IMR-90 (cell line): ENCODE measurements at regions not wholly inside any gene's neighbourhood (a gene's known extent, or its start where the extent isn't known, plus 50 kb on each side); places are given as distances from the start of the nearest gene placed in this dataset.

Source experiments
- ATAC-seq: fragments of 200-7000 bp; cut with Tn5 transposase; 2 replicates; pipeline ENCODE4 v1.9.1; 2020; ENCODE audit warnings: low read depth, mild to moderate bottlenecking, moderate library complexity
- BruUV-seq: library from RNA; stranded (reverse); fragments of 400-500 nt; replicated peaks from 2 replicates; lab custom pipeline; 2021; lab: Mats Ljungman, UMichigan
- CTCF ChIA-PET: fragments of 300-600 bp; formaldehyde crosslinking; extraction: SDS; loops from one replicate; lab custom pipeline; 2021; ENCODE audit warnings: antibody characterized with exemption; lab: Yijun Ruan, JAX
- POLR2A ChIA-PET: fragments of 300-600 bp; sonication (Branson Sonifier 250); formaldehyde crosslinking; loops from one replicate; lab custom pipeline; 2022; ENCODE audit warnings: antibody characterized with exemption; ENCODE audit not compliant: unreplicated experiment; lab: Charles Lee
- DNase-seq: peaks from one replicate; pipeline ENCODE4 v3.0.0; 2013
- H2AFZ ChIP-seq: replicated peaks from 2 replicates; pipeline ENCODE3; 2013; ENCODE audit warnings: low read length, mild to moderate bottlenecking; ENCODE audit not compliant: poor library complexity
- H2AK5ac ChIP-seq: 2 replicates; pipeline ENCODE4 v1.6.1; 2013; ENCODE audit warnings: low read depth, low read length, inconsistent platforms
- H2AK9ac ChIP-seq: replicated peaks from 2 replicates; pipeline ENCODE3; 2013; ENCODE audit warnings: mild to moderate bottlenecking, low read depth, low read length, moderate library complexity; ENCODE audit not compliant: poor library complexity
- H2BK120ac ChIP-seq: 2 replicates; pipeline ENCODE4 v1.6.1; 2013; ENCODE audit warnings: low read depth, low read length, inconsistent platforms
- H2BK15ac ChIP-seq: 3 replicates; pipeline ENCODE4 v1.6.1; 2013; ENCODE audit warnings: low read depth, low read length, inconsistent platforms
- H2BK20ac ChIP-seq: 2 replicates; pipeline ENCODE4 v1.6.1; 2013; ENCODE audit warnings: low read depth, mild to moderate bottlenecking, inconsistent platforms, low read length, moderate library complexity
- H2BK5ac ChIP-seq: 2 replicates; pipeline ENCODE4 v1.6.1; 2013; ENCODE audit warnings: mild to moderate bottlenecking, low read depth, low read length, inconsistent platforms; ENCODE audit not compliant: poor library complexity, severe bottlenecking
- H3K14ac ChIP-seq: replicated peaks from 2 replicates; pipeline ENCODE4 v1.6.1; 2013; ENCODE audit warnings: low read depth, low read length, inconsistent platforms
- H3K18ac ChIP-seq: 2 replicates; pipeline ENCODE4 v1.6.1; 2013; ENCODE audit warnings: low read depth, low read length, control low read depth
- H3K23ac ChIP-seq: 2 replicates; pipeline ENCODE4 v1.6.1; 2013; ENCODE audit warnings: low read depth, low read length, inconsistent platforms
- H3K27ac ChIP-seq: 2 replicates; pipeline ENCODE4 v1.5.1; 2013; ENCODE audit warnings: mild to moderate bottlenecking, control low read depth, low read length; ENCODE audit not compliant: insufficient read depth
- H3K27me3 ChIP-seq: 2 replicates; pipeline ENCODE4 v1.6.1; 2013; ENCODE audit warnings: low read length; ENCODE audit not compliant: control insufficient read depth, insufficient read depth
- H3K36me3 ChIP-seq: 2 replicates; pipeline ENCODE4 v1.6.1; 2013; ENCODE audit warnings: low read length, mixed read lengths; ENCODE audit not compliant: control insufficient read depth, insufficient read depth
- H3K4ac ChIP-seq: 2 replicates; pipeline ENCODE4 v1.6.1; 2013; ENCODE audit warnings: low read depth, low read length, inconsistent platforms
- H3K4me1 ChIP-seq: 2 replicates; pipeline ENCODE4 v1.6.1; 2013; ENCODE audit warnings: low read length, mixed read lengths; ENCODE audit not compliant: control insufficient read depth, insufficient read depth
- H3K4me2 ChIP-seq: 2 replicates; pipeline ENCODE4 v1.6.1; 2013; ENCODE audit warnings: low read depth, mild to moderate bottlenecking, control low read depth, low read length, moderate library complexity
- H3K4me3 ChIP-seq: 2 replicates; pipeline ENCODE4 v1.5.1; 2013; ENCODE audit warnings: low read depth, mild to moderate bottlenecking, control low read depth, low read length, moderate library complexity; ENCODE audit not compliant: insufficient read depth
- H3K56ac ChIP-seq: 2 replicates; pipeline ENCODE4 v1.6.1; 2013; ENCODE audit warnings: low read length, inconsistent platforms; ENCODE audit not compliant: insufficient read depth; ENCODE audit errors: extremely low read depth
- H3K79me1 ChIP-seq, 2 experiments: 2 replicates each; pipeline ENCODE4 v1.6.1; 2013; ENCODE audit warnings: low read length in 2 of 2, inconsistent platforms in 1 of 2, low read depth in 1 of 2
- H3K9ac ChIP-seq: 2 replicates; pipeline ENCODE4 v1.6.1; 2013; ENCODE audit warnings: low read depth, low read length, control low read depth
- H3K9me1 ChIP-seq: 2 replicates; pipeline ENCODE4 v1.6.1; 2013; ENCODE audit warnings: low read length, inconsistent platforms; ENCODE audit not compliant: insufficient read depth
- H3K9me3 ChIP-seq: 2 replicates; pipeline ENCODE4 v1.6.1; 2013; ENCODE audit warnings: low read length; ENCODE audit not compliant: control insufficient read depth, insufficient read depth
- H4K20me1 ChIP-seq: 2 replicates; pipeline ENCODE4 v1.6.1; 2013; ENCODE audit warnings: low read length, inconsistent platforms; ENCODE audit not compliant: insufficient read depth
- H4K5ac ChIP-seq: 2 replicates; pipeline ENCODE4 v1.6.1; 2013; ENCODE audit warnings: mild to moderate bottlenecking, low read depth, low read length, control low read depth
- H4K8ac ChIP-seq, 2 experiments: 2 replicates each; pipeline ENCODE4 v1.6.1; 2013; ENCODE audit warnings: low read depth in 2 of 2, low read length in 2 of 2, control low read depth in 1 of 2, inconsistent platforms in 1 of 2
- H4K91ac ChIP-seq: 2 replicates; pipeline ENCODE4 v1.6.1; 2013; ENCODE audit warnings: low read depth, low read length, inconsistent platforms; ENCODE audit not compliant: insufficient read depth
- BHLHE40 ChIP-seq: fragments of 150-350 bp; IDR thresholded peaks from 2 replicates; pipeline ENCODE4 v1.6.1; 2016; ENCODE audit warnings: mild to moderate bottlenecking, low read depth, low read length
- CEBPB ChIP-seq: IDR thresholded peaks from 2 replicates; pipeline ENCODE4 v1.6.1; 2012; ENCODE audit warnings: low read depth, low read length, improper control_type of control experiment
- MXI1 ChIP-seq: IDR thresholded peaks from 2 replicates; pipeline ENCODE4 v1.6.1; 2012; ENCODE audit warnings: low read depth, mild to moderate bottlenecking, low read length, moderate library complexity, borderline replicate concordance
- SMC3 ChIP-seq: fragments of 150-350 bp; IDR thresholded peaks from 2 replicates; pipeline ENCODE4 v1.6.1; 2016; ENCODE audit warnings: low read depth, mild to moderate bottlenecking, antibody characterized with exemption, low read length, moderate library complexity
- USF2 ChIP-seq: fragments of 150-350 bp; IDR thresholded peaks from 2 replicates; pipeline ENCODE4 v1.6.1; 2017; ENCODE audit warnings: mild to moderate bottlenecking, antibody characterized with exemption, low read length, low read depth
- WGBS, 2 experiments: methylation state at CpG; one replicate each; pipeline versions ENCODE4 v1.1.5 to v1.1.7; 2013; ENCODE audit warnings: missing lambda C conversion rate in 2 of 2; ENCODE audit not compliant: insufficient read length in 1 of 2; ENCODE audit errors: extremely low coverage in 2 of 2; 5-methylcytosine and 5-hydroxymethylcytosine counted together
- dilution Hi-C: fragments of 300-500 bp; cut with HindIII; formaldehyde crosslinking; loops from one replicate; pipeline ENCODE4 v1.14.3; 2018; ENCODE audit warnings: low sequenced_read_pairs; ENCODE audit not compliant: unreplicated experiment
- in situ Hi-C: fragments of 300-500 bp; cut with MboI; formaldehyde crosslinking; loops from 3 replicates; pipeline ENCODE4 v1.14.3; 2019; ENCODE audit warnings: low sequenced_read_pairs, inconsistent platforms, mixed read lengths
- intact Hi-C: fragments of 100-400 bp; cut with micrococcal nuclease; formaldehyde crosslinking; loops from 2 replicates; pipeline ENCODE4 v1.10.0; 2022

DNA sequence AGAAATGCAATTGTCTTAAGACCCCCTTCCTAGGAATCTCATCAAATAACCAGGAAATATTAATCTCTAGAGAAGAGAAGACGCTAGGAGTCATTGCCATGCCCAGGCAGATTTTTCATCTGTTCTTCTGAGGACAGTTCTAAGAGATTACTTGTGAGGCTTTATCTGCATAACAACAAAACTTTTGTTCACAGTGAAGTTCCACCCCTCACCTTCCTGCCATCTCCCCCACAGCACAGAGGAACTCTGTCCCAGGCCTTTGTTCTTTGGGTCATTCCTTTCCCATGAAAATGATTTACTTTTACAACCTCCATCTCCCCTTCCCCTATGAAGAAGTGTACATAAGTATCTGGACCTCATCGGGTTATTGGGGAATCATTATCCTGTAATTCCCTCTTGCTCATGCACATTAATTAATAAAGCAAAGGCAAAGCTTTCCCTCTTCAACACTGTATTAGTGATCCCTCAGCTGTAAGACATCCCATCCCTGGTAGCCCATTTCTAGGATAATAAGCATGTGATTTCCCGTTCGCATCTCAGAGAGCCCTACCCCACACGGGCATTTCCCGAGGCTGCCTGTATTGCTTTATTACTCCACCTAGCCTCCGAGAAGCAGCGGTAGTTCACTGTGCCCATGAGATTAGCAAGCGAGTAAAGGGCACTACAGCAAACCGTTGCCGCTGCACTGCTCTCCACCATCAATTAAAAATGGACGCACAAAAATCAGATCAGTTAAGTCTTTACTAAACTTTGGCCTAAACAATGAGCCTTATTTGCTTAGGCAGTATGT, 384.4 kb upstream of the CAMK1G start:
- dilution Hi-C loops (no loop called here), in situ Hi-C loops (no loop called here), intact Hi-C loops (no loop called here)
- no peak overlapping the region for H3K4me3 ChIP-seq
- H3K9ac ChIP-seq, result no peak overlapping the region
- no peaks in the 10 kb centered on the region for H3K79me1 ChIP-seq
- no peak overlapping the region for H3K4me2 ChIP-seq
- BruUV-seq, result no TSS peak
- H2BK120ac ChIP-seq, result no peak overlapping the region
- TF ChIP-seq USF2 (no peak), BHLHE40 (no peak), SMC3 (no peak), CEBPB (no peak), MXI1 (no peak)
- no peaks in the 10 kb centered on the region for H3K9me3 ChIP-seq
- WGBS, 2 experiments, result no CpG with 5 or more reads among the region's 12 CpGs
- ATAC-seq, result no peak
- H3K4ac ChIP-seq, result no peak overlapping the region
- H3K23ac ChIP-seq, result no peak overlapping the region
- no peak overlapping the region for H4K91ac ChIP-seq
- no peaks in the 10 kb centered on the region for H3K36me3 ChIP-seq
- no peaks in the 10 kb centered on the region for H3K9me1 ChIP-seq
- no peak overlapping the region for H3K18ac ChIP-seq
- ChIA-PET CTCF (no interaction called here), POLR2A (no interaction called here)
- no peak overlapping the region for H4K8ac ChIP-seq
- H2BK20ac ChIP-seq, result no peak overlapping the region
- no peaks in the 10 kb centered on the region for H3K27me3 ChIP-seq
- no peaks in the 10 kb centered on the region for H3K4me1 ChIP-seq
- no peaks in the 10 kb centered on the region for H4K20me1 ChIP-seq
- no peak overlapping the region for H2BK5ac ChIP-seq
- H3K14ac ChIP-seq, result no peak overlapping the region
- H2BK15ac ChIP-seq, result no peak overlapping the region
- no peak overlapping the region for H3K56ac ChIP-seq
- H4K5ac ChIP-seq, result no peak overlapping the region
- H2AFZ ChIP-seq, result no peak overlapping the region
- DNase-seq, result no peak
- H3K27ac ChIP-seq, result no peak overlapping the region
- no peak overlapping the region for H2AK5ac ChIP-seq
- H2AK9ac ChIP-seq, result no peak overlapping the region
